ENCODE measurements at regions not wholly inside any gene's neighbourhood (a gene's known extent, or its start where the extent isn't known, plus 50 kb on each side); places are given as distances from the start of the nearest gene placed in this dataset.

DNA sequence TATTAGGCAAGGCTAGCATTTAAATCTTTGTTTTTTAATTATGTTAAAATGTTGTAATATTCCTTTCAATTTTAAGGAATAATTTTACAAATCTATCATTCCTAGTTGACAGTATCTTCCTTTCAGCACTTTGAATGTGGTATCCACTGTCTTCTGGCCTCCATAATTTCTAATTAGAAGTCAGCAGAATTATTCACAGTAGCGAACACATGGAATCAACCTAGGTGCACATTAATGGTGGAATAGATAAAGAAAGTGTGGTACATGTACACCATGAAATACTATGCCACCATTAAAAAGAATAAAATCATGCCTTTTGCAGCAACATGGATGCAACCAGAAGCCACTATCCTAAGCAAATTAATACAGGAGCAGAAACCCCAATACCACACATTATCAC is 1887.8 kb downstream of the PCDH7 start:
- POLR2A ChIA-PET (ENCODE audit: low non-redundant PET) = no interaction called here
- TF ChIP-seq, protein P1, sequence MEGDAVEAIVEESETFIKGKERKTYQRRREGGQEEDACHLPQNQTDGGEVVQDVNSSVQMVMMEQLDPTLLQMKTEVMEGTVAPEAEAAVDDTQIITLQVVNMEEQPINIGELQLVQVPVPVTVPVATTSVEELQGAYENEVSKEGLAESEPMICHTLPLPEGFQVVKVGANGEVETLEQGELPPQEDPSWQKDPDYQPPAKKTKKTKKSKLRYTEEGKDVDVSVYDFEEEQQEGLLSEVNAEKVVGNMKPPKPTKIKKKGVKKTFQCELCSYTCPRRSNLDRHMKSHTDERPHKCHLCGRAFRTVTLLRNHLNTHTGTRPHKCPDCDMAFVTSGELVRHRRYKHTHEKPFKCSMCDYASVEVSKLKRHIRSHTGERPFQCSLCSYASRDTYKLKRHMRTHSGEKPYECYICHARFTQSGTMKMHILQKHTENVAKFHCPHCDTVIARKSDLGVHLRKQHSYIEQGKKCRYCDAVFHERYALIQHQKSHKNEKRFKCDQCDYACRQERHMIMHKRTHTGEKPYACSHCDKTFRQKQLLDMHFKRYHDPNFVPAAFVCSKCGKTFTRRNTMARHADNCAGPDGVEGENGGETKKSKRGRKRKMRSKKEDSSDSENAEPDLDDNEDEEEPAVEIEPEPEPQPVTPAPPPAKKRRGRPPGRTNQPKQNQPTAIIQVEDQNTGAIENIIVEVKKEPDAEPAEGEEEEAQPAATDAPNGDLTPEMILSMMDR (conservative IDR thresholded peaks at IDR 0.05; ENCODE audit: low read depth, low read length) = no peak
- TF ChIP-seq EZH2 (IDR thresholded peaks at IDR 0.05; ENCODE audit: borderline replicate concordance, low read depth, low read length, poor library complexity, severe bottlenecking) = no peak
- intact Hi-C loops (cut with micrococcal nuclease; ENCODE audit: unreplicated experiment) = no loop called here
- no TSS peak for BruUV-seq (replicated peaks)
- no peak overlapping the region for H3K4me3 ChIP-seq (ENCODE audit: low read depth, low read length, poor library complexity, severe bottlenecking)
- H3K36me3 ChIP-seq (ENCODE audit: insufficient read depth, low read length, poor library complexity, severe bottlenecking) = no peaks in the 10 kb centered on the region
- H3K9me3 ChIP-seq (ENCODE audit: low read depth, low read length, poor library complexity, severe bottlenecking) = peaks cover 13% of the 10 kb centered on the region
- no peak for DNase-seq (ENCODE audit: low spot score)
- H3K4me1 ChIP-seq (ENCODE audit: insufficient read depth, low read length, poor library complexity, severe bottlenecking) = no peaks in the 10 kb centered on the region
- H3K27ac ChIP-seq (ENCODE audit: low read depth, low read length, poor library complexity, severe bottlenecking) = no peak overlapping the region
- H3K27me3 ChIP-seq (replicated peaks; ENCODE audit: insufficient read depth, low read depth, low read length, poor library complexity) = no peaks in the 10 kb centered on the region
- CTCF ChIA-PET = no interaction called here

DNA sequence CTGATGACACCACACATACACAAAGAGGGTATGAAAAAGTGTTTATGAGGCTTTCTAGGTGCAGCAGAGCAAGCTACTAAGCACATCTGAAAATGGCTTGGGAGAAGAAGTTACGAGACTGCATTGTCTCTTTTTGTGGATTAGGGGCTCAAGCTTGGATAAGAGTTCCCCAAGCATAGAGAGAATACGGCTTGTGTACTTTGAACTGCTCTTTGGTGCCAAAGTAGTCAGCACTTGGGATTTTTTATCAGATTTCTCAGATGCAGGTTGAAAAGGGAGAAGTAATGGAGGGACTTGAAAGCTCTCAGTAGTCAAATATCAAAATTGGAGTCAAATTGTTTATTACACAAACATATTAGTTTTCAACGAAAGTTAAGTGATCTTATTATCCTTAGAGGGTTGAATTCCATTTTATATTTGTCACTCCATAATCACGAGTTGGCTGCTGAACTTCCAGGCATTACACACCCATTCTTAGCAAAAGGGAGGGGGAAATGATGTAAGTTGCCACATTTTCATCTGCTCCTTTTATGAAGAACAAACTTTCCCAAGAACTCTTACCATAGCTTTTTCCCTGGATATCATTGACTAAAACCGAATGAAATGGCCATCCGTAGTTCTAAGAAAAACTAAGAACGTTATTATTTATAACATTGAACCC is 1904.9 kb downstream of the PCDH7 start:
- intact Hi-C loops (cut with micrococcal nuclease; ENCODE audit: unreplicated experiment) = no loop called here
- Histone ChIP-seq H3K27me3 (replicated peaks; ENCODE audit: insufficient read depth, low read depth, low read length, poor library complexity) (no peaks in the 10 kb centered on the region), H3K36me3 (ENCODE audit: insufficient read depth, low read length, poor library complexity, severe bottlenecking) (no peaks in the 10 kb centered on the region), H3K9me3 (ENCODE audit: low read depth, low read length, poor library complexity, severe bottlenecking) (no peaks in the 10 kb centered on the region), H3K4me3 (ENCODE audit: low read depth, low read length, poor library complexity, severe bottlenecking) (no peak overlapping the region), H3K4me1 (ENCODE audit: insufficient read depth, low read length, poor library complexity, severe bottlenecking) (no peaks in the 10 kb centered on the region), H3K27ac (ENCODE audit: low read depth, low read length, poor library complexity, severe bottlenecking) (no peak overlapping the region)
- CTCF ChIA-PET = no interaction called here
- POLR2A ChIA-PET (ENCODE audit: low non-redundant PET) = interaction anchor here (0.6 kb wide), 1 partner anchor 1259 kb away, joined by 3 read pairs; no protein-coding TSS in a partner anchor
- no peak for TF ChIP-seq EZH2 (IDR thresholded peaks at IDR 0.05; ENCODE audit: borderline replicate concordance, low read depth, low read length, poor library complexity, severe bottlenecking)
- TF ChIP-seq, protein P1 (conservative IDR thresholded peaks at IDR 0.05; ENCODE audit: low read depth, low read length) = no peak
- no TSS peak for BruUV-seq (replicated peaks)
- DNase-seq (ENCODE audit: low spot score) = no peak

DNA sequence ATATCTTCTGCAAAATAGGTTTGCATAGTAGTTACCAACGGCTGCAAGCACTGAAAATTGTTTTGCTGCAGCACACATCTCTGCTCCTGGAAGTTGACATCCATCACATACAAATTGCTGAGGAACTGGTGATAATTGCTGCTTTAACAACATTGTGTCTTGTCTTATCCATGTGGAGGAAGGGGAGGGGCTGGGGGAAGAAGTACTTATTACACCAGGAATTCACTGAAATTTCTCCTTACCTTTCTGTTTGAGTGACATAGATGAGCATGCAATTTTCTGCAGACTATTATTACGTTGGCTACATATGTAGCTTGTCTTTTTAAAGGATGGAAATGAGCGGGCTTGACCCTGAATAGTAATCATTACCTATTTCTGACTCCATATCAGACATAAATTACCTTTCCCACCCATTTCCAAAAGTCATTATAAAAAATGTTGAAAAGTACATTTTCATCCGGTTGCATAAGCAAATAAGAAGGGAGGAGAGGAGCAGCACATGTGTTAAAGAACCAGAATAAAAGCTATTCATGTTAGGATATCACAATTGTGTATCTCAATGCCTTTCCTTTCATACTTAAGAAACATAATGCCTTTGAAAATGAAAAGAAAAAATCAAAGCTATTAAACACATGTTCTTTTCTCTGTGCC is 1905.6 kb downstream of the PCDH7 start:
- no peaks in the 10 kb centered on the region for H3K4me1 ChIP-seq (ENCODE audit: insufficient read depth, low read length, poor library complexity, severe bottlenecking)
- H3K4me3 ChIP-seq (ENCODE audit: low read depth, low read length, poor library complexity, severe bottlenecking) = no peak overlapping the region
- H3K9me3 ChIP-seq (ENCODE audit: low read depth, low read length, poor library complexity, severe bottlenecking) = no peaks in the 10 kb centered on the region
- POLR2A ChIA-PET (ENCODE audit: low non-redundant PET) = no interaction called here
- TF ChIP-seq EZH2 (IDR thresholded peaks at IDR 0.05; ENCODE audit: borderline replicate concordance, low read depth, low read length, poor library complexity, severe bottlenecking) = no peak
- TF ChIP-seq, protein P1 (conservative IDR thresholded peaks at IDR 0.05; ENCODE audit: low read depth, low read length) = no peak
- BruUV-seq (replicated peaks) = no TSS peak
- no peak for DNase-seq (ENCODE audit: low spot score)
- intact Hi-C loops (cut with micrococcal nuclease; ENCODE audit: unreplicated experiment) = no loop called here
- no peaks in the 10 kb centered on the region for H3K27me3 ChIP-seq (replicated peaks; ENCODE audit: insufficient read depth, low read depth, low read length, poor library complexity)
- CTCF ChIA-PET = no interaction called here
- H3K36me3 ChIP-seq (ENCODE audit: insufficient read depth, low read length, poor library complexity, severe bottlenecking) = no peaks in the 10 kb centered on the region
- no peak overlapping the region for H3K27ac ChIP-seq (ENCODE audit: low read depth, low read length, poor library complexity, severe bottlenecking)
